HG03575 (cell line): ENCODE measurements at regions not wholly inside any gene's neighbourhood (a gene's known extent, or its start where the extent isn't known, plus 50 kb on each side); places are given as distances from the start of the nearest gene placed in this dataset.
"Not testable (repeated sequence)": the region's sequence is repeated elsewhere in the genome, so short reads cannot be mapped to it uniquely, and the experiment has no call there.

Experiments used
- ATAC-seq: cut with Tn5 transposase; IDR thresholded peaks from one replicate; pipeline ENCODE4 v1.9.1; 2021; ENCODE audit not compliant: unreplicated experiment, insufficient number of reproducible peaks, low FRiP score; ENCODE audit errors: extremely low read depth

DNA sequence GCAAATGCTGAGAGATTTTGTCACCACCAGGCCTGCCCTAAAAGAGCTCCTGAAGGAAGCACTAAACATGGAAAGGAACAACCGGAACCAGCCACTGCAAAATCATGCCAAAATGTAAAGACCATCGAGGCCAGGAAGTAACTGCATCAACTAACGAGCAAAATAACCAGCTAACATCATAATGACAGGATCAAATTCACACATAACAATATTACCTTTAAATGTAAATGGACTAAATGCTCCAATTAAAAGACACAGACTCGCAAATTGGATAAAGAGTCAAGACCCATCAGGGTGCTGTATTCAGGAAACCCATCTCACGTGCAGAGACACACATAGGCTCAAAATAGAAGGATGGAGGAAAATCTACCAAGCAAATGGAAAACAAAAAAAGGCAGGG lies 387.2 kb upstream of the FAR2 start:
- ATAC-seq = not testable (repeated sequence)

DNA sequence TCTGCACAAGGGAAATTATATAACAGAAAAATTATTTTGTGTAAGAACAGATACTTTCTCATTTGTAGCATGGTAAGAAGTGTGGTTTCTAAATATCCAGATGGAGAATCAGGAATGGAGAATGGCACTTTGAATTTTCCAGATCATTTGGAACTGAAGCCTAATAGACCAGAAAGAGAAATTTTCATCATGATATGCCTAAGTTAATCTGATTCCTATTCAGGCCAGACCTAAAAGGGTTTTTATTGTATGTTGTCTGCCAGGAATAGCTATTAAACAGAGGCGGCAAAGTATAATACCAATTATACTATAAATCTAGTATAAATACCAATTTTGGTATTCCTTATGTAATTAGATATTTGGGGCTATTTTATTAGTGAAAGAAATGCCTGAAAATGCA lies 382.7 kb upstream of the FAR2 start:
- ATAC-seq = no peak

DNA sequence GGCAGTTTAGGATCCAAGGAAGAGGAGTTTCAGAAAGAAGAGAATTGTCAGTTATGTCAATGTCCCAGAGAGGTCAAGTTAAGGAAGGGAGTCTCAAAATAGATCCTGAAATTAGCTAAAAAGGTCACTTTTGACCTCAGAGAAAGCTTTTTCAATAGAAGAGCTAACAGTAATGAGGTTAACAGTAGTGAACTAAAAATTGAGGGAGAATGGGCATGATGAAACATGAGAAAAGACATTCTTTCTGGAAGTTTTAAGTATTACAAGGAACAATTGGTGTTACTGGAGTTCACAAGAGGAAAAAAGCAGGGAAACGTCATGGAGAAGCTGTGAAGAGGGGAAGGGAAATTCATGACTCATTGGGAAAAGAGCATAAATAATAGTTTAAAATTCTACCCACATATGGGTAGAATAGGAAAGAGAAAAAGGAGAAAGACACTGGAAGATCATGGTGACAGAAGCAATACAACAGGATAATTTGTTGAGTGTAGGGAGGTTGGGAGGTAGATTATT lies 381.2 kb upstream of the FAR2 start:
- no peak for ATAC-seq

GRCh38 chr12:28770322-28770721 lies 378.8 kb upstream of the FAR2 start:
- ATAC-seq = no peak

GRCh38 chr12:28771968-28772367 lies 377.1 kb upstream of the FAR2 start:
- no peak for ATAC-seq

DNA sequence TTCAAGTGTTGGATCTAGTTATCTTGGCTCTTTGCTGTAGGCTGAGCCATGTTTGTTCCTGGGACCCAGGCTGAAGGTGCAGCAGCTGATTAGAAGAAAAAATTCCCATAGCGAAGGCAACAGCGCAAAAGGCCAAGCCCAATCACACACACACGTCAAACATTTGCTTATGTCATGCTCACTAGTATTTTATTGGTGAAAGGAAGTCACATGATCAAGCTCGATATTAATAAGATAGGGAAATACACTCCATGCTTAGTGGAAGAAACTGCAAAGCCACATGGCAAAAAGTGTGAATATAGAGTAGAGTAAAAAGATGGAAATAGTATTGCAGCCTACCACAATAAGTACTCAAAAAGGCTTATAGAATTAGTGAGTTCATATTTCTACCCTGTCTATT lies 373.5 kb upstream of the FAR2 start:
- ATAC-seq = no peak

- ATAC-seq = no peak
Observed at GRCh38 chr12:28776220-28776619, 372.9 kb upstream of the FAR2 start.

DNA sequence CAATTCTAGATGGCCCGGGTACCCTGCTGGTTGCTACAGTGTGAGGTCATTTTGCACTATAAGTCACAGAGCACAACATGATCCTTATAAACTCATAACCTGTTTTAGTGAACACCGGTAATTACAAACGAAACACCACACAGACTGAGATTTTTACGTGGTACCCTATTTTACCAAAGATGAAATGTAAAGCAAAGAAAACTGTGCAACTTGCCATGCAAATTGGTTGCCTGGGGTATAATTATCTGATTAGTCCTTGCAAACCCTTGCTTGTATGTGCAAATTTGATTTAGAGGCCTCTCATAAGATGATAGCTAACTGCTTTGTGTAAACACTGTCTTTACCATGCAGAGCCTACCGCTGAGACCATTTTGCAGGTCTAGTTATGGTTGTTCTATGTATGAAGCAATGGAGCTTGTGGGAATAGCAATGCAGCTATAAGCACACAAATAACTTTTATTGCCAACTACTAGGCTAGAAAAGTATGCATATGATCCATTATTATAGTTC lies 372.1 kb upstream of the FAR2 start:
- no peak for ATAC-seq

DNA sequence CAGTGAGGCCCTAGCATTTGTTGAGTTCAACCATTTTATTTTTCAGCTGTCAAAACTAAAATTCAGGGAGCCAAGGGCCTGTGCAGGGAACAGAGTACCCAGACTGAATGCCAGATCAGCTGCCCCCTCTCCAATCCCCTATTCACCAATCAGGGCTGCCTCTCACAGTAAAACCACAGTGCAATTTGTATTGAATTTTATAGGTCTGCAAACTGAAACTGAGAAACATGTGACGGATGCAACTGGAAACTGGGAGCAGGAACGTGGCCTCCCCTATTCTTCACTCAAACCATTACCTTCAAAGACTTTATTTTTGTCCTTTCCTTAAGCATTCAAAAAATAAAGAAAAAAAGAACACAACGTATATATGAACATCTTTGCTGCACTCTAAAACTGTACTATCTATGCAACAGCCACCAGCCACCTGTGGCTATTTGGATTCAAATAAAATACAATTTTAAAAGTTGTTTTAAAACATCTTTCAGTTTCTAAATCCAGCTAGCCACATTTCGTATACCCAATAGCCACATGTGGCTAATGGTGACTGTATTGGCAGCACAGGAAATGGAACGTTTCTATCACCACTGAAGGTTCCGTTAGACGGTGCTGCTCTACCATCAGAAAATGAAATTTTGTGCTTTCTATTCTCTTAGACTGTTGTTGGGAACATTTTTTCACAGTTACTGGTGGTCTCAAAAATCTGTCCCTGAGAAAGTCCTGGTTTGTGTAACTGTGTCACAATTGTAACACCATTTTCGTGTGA lies 371.3 kb upstream of the FAR2 start:
- ATAC-seq = no peak

DNA sequence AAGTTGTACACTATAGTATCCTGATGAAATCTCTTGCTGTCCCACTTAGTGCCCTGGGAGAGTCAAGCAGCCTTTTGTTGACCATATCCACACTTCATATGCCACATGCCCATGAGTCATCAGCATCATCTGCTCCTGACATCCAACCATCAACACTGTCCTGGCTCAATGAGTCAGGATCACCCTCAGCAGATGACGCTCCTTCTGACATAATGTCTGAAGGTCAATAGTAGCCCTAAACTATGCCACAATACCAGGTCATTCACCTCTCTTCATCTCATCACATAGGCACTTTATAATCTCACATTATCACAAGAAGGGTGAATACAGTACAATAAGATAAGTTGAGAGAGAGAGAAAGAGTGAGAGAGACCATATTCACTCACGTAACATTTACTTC lies 369.0 kb upstream of the FAR2 start:
- ATAC-seq = no peak

GRCh38 chr12:28780960-28781359 lies 368.1 kb upstream of the FAR2 start:
- no peak for ATAC-seq

DNA sequence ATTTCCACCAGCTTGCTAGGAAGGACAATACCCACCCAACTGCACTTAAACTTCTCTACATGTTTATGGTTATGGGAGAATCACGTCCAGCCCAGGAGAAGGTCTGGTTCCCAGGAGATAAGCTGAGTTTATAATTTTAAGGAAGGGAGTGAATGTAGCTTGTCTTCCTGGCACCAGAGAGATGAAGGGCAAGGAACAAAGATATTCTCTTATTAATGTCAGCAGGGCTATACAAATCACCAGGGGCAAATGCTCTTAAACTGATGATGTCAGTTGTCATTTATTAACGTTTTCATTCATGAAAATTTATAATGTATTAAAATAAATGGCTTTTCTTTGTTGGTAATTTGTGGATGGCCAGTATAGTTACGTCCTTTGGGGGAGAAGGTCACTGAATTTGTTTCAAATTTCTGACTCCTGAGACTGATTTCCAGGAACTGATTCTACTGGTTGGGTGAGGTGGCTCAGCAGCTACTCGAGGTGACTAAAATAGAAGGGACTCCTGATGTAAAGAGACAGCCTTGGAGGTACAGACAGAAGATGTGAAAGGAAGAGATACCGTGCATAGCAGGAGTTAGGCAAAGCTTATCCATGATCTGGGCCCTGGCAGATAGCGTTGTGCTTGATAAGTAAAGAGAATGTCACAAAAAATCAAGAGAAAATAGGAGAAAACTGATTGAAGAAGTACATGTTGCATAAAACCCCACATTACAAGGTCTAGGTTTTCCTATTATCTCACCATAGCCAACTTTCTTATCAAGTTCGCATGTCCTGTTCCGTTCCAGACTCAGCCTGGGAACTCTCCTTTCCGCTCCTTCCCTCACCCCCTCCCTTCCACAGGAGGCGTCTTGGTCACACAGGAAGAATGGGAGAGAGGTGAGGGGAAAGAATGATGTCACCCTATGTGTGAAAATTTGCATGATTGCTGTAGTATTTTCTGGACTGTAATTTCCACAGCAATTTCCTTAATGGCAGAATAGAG lies 367.1 kb upstream of the FAR2 start:
- no peak for ATAC-seq

GRCh38 chr12:28782812-28783211 lies 366.3 kb upstream of the FAR2 start:
- no peak for ATAC-seq

DNA sequence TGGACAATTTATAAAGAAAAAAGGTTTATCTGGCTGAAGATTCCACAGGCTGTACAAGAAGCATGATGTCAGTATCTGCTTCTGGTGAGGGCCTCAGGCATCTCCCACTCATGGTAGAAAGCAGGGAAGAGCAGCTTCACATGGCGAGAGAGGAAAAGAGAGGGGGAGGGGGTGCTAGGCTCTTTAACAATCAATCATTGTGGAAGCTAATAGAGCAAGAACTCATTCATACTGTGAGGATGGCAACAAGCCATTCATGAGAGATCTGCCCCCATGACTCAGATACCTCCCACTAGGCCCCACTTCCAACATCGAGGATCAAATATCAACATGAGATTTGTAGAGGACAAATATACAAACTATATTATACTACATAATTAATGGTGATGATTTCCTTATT lies 361.9 kb upstream of the FAR2 start:
- ATAC-seq = no peak

DNA sequence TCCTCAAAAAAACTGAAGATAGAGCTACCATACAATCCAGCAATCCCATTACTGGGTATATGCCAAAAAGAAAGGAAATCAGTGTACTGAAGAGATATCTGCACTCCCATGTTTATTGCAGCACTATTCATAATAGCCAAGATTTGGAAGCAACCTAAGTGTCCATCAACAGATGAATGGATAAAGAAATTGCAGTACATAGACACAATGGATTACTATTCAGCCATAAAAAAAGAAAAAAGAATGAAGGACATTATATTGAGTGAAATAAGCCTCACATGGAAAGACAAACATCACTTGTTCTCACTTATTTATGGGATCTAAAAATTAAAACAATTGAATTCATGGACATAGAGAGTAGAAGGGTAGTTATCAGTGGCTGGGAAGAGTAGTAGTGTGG lies 360.8 kb upstream of the FAR2 start:
- not testable (repeated sequence) for ATAC-seq

GRCh38 chr12:28793581-28794151 lies 355.4 kb upstream of the FAR2 start:
- ATAC-seq = no peak

DNA sequence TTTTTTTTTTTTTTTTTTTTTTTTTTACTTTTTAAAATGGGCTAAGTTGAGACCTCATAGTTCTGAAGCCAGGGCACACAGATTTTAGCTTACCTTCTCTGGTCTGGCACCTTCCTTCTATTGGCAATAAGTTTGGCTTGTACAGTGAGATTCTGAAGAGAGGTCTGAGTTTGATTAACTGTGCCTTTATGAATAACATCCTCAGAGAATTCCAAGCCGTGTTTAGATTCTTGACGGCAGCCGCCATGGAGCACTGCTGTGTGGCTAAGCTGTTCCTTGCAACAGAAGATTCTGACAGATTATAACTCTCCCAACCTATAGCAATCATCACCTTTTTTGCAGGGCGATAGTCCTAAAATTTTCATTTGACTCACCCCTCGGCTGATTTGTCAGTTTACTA lies 354.9 kb upstream of the FAR2 start:
- ATAC-seq = no peak

GRCh38 chr12:28794786-28795185 lies 354.3 kb upstream of the FAR2 start:
- no peak for ATAC-seq

GRCh38 chr12:28795311-28795710 lies 353.8 kb upstream of the FAR2 start:
- ATAC-seq = no peak
